ENCODE measurements at regions not wholly inside any gene's neighbourhood (a gene's known extent, or its start where the extent isn't known, plus 50 kb on each side); places are given as distances from the start of the nearest gene placed in this dataset.
"Not testable (repeated sequence)": the region's sequence is repeated elsewhere in the genome, so short reads cannot be mapped to it uniquely, and the experiment has no call there.

DNA sequence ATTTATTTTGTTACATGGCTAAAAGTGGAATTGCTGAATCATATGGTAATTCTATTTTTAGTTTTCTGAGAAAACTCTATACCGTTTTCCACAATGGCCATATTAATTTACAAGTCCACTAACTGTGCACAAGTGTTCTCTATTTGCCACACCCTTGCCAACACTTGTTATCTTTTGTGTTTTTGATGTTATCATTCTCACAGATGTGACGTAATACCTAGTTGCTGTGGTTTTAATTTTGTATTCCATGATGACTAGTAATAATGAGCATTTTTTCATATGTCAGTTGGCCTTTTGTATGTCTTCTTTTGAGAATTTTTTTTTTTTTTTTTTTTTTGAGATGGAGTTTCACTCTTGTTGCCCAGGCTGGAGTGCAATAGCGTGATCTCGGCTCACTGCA, 164.2 kb upstream of the SPANXN4 start:
- H3K4me3 Mint-ChIP-seq = no peak overlapping the region
- peaks cover 9% of the 10 kb centered on the region for H3K9me3 Mint-ChIP-seq
- TF ChIP-seq, protein P1, sequence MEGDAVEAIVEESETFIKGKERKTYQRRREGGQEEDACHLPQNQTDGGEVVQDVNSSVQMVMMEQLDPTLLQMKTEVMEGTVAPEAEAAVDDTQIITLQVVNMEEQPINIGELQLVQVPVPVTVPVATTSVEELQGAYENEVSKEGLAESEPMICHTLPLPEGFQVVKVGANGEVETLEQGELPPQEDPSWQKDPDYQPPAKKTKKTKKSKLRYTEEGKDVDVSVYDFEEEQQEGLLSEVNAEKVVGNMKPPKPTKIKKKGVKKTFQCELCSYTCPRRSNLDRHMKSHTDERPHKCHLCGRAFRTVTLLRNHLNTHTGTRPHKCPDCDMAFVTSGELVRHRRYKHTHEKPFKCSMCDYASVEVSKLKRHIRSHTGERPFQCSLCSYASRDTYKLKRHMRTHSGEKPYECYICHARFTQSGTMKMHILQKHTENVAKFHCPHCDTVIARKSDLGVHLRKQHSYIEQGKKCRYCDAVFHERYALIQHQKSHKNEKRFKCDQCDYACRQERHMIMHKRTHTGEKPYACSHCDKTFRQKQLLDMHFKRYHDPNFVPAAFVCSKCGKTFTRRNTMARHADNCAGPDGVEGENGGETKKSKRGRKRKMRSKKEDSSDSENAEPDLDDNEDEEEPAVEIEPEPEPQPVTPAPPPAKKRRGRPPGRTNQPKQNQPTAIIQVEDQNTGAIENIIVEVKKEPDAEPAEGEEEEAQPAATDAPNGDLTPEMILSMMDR (IDR thresholded peaks at IDR 0.05; ENCODE audit: unreplicated experiment in 3 of 3) = no peak
- H3K36me3 Mint-ChIP-seq (ENCODE audit: low read depth) = no peaks in the 10 kb centered on the region
- no peak overlapping the region for H3K27ac Mint-ChIP-seq
- no peaks in the 10 kb centered on the region for H3K4me1 Mint-ChIP-seq
- no peaks in the 10 kb centered on the region for H3K27me3 Mint-ChIP-seq (ENCODE audit: low read depth)

DNA sequence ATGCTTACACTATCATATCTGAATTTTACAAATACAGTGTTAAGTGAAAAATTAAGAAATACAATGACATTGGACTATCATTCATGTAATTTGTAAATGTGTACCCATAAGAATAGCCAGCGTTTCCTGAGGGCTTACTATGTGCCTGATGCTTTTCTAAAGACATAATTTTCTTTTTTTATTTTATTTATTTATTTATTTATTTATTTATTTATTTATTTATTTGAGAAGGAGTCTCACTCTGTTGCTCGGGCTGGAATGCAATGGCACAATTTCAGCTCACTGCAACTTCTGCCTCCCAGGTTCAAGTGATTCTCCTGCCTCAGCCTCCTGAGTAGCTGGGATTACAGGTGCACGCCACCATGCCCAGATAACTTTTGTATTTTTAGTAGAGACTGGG, 159.5 kb upstream of the SPANXN4 start:
- H3K4me1 Mint-ChIP-seq; H3K27ac Mint-ChIP-seq; H3K4me3 Mint-ChIP-seq; H3K36me3 Mint-ChIP-seq (ENCODE audit: low read depth); H3K27me3 Mint-ChIP-seq (ENCODE audit: low read depth): not testable (repeated sequence)
- H3K9me3 Mint-ChIP-seq = peaks cover 20% of the 10 kb centered on the region

DNA sequence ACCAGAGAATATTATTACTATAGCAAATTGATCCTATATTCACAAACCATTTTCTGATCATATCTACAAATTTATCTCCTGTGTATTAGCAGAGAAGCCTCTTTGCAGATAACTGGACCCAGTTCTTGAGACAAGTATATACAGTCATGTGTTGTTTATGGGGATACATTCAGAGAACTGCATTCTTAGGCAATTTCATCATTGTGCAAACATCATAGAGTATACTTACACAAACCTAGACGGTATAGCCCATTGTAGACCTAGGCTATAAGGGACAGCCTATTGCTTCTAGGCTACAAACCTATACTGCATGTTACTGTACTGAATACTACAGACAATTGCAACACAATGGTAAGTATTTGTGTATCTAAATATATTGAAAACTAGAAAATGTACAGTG, 152.5 kb upstream of the SPANXN4 start:
- Mint-ChIP-seq H3K4me3 (no peak overlapping the region), H3K9me3 (peaks cover 15% of the 10 kb centered on the region)
- TF ChIP-seq, protein P1 (IDR thresholded peaks at IDR 0.05; ENCODE audit: unreplicated experiment in 3 of 3) = no peak

DNA sequence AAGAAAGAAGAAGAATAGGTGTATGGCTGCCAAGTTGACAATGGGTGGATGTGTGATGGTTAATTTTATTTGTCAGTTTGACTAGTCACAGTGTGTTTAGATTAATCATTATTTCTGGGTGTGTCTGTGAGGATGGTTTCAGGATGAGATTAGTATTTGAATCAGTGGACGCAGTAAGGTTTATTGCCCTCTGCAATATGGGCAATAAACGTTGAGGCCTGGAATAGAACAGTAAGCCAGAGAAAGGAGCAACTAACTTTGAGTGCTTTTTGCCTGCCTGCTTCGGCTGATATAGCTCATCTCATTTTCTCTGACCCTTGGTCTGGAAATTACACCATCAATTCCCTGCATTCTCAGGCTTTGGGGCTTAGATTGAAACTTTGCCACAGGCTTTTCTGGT, 140.8 kb upstream of the SPANXN4 start:
- no peak overlapping the region for H3K4me3 Mint-ChIP-seq
- H3K4me1 Mint-ChIP-seq = no peaks in the 10 kb centered on the region
- no peaks in the 10 kb centered on the region for H3K27me3 Mint-ChIP-seq (ENCODE audit: low read depth)
- H3K36me3 Mint-ChIP-seq (ENCODE audit: low read depth) = no peaks in the 10 kb centered on the region
- H3K9me3 Mint-ChIP-seq = peaks cover 2% of the 10 kb centered on the region
- H3K27ac Mint-ChIP-seq = no peak overlapping the region
- TF ChIP-seq, protein P1 (IDR thresholded peaks at IDR 0.05; ENCODE audit: unreplicated experiment in 3 of 3) = no peak

More for the DNA sequence above, 152.5 kb upstream of the SPANXN4 start:
- Mint-ChIP-seq H3K27me3 (ENCODE audit: low read depth) (no peaks in the 10 kb centered on the region), H3K4me1 (no peaks in the 10 kb centered on the region), H3K36me3 (ENCODE audit: low read depth) (no peaks in the 10 kb centered on the region), H3K27ac (no peak overlapping the region)

DNA sequence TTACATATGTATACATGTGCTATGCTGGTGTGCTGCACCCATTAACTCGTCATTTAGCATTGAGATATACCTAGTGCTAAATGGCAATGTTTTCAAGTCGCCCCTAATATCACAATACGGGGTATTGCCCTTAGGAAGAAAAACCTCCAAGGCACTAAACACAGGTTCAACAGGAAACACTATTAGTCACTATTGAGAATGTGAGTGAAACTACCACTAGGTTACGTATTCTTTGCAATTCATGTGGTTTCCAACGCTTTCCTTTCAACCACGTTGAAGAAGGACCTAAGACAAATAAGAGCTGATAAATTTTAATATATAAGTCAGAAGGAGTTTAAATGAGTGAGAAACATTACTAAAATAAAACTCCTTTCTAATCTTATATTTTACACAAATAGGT, 134.7 kb upstream of the SPANXN4 start:
- Mint-ChIP-seq H3K4me3 (no peak overlapping the region), H3K9me3 (peaks cover 4% of the 10 kb centered on the region), H3K27me3 (ENCODE audit: low read depth) (no peaks in the 10 kb centered on the region), H3K27ac (no peak overlapping the region), H3K4me1 (no peaks in the 10 kb centered on the region), H3K36me3 (ENCODE audit: low read depth) (no peaks in the 10 kb centered on the region)
- TF ChIP-seq, protein P1 (IDR thresholded peaks at IDR 0.05; ENCODE audit: unreplicated experiment in 3 of 3) = no peak

DNA sequence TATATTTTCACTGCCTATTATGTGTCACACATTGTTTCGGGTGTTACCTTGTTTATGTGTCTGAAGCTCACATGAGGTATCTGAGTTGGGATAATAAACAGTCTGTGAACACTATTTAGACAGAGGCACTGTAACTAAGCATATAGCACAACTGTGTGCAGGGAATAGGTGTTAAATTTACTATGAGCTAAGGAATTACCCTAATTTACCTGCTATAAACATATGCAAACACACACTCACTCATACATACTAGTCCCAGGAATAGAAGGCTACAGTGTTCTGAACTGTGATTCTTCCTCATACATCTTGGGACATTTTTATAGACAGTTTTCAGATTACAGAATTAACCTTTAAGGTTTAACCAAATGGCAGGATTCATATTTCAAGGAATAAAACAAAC, 127.6 kb upstream of the SPANXN4 start:
- TF ChIP-seq, protein P1 (IDR thresholded peaks at IDR 0.05; ENCODE audit: unreplicated experiment in 3 of 3) = no peak
- no peak overlapping the region for H3K27ac Mint-ChIP-seq
- H3K4me1 Mint-ChIP-seq = no peaks in the 10 kb centered on the region
- H3K9me3 Mint-ChIP-seq = peaks cover 12% of the 10 kb centered on the region
- no peak overlapping the region for H3K4me3 Mint-ChIP-seq
- no peaks in the 10 kb centered on the region for H3K36me3 Mint-ChIP-seq (ENCODE audit: low read depth)
- no peaks in the 10 kb centered on the region for H3K27me3 Mint-ChIP-seq (ENCODE audit: low read depth)

Data from nephron (organoid).